Panc1 (cell line): ENCODE measurements at regions not wholly inside any gene's neighbourhood (a gene's known extent, or its start where the extent isn't known, plus 50 kb on each side); places are given as distances from the start of the nearest gene placed in this dataset.

Source experiments
- ATAC-seq: fragments of 200-7000 bp; cut with Tn5 transposase; 2 replicates; pipeline ENCODE4 v1.9.1; 2020; ENCODE audit warnings: mild to moderate bottlenecking, moderate library complexity
- BruUV-seq: library from RNA; stranded (reverse); fragments of 400-500 nt; replicated peaks from 2 replicates; lab custom pipeline; 2021; lab: Mats Ljungman, UMichigan
- CTCF ChIA-PET: fragments of 300-600 bp; sonication (Branson Sonifier 250); formaldehyde crosslinking; loops from one replicate; lab custom pipeline; 2022; ENCODE audit warnings: antibody characterized with exemption; lab: Charles Lee
- POLR2A ChIA-PET: fragments of 300-600 bp; sonication (Branson Sonifier 250); formaldehyde crosslinking; loops from one replicate; lab custom pipeline; 2022; ENCODE audit warnings: antibody characterized with exemption; lab: Charles Lee
- DNase-seq: peaks from one replicate; pipeline ENCODE4 v3.0.0-alpha.2; 2010; ENCODE audit warnings: low read depth, low spot score
- H3K27ac ChIP-seq: 2 replicates; pipeline ENCODE4 v1.5.1; 2011; ENCODE audit warnings: mild to moderate bottlenecking, low read length, inconsistent platforms
- H3K27me3 ChIP-seq: fragments of 200-500 bp; sonication (Bioruptor generic); 2 replicates; pipeline ENCODE4 v1.6.0; 2014; ENCODE audit warnings: low read length, inconsistent platforms; ENCODE audit not compliant: control insufficient read depth, insufficient read depth
- H3K36me3 ChIP-seq: fragments of 200-500 bp; sonication (Bioruptor generic); 2 replicates; pipeline ENCODE4 v1.5.1; 2014; ENCODE audit warnings: inconsistent platforms, mild to moderate bottlenecking, low read length, moderate library complexity; ENCODE audit not compliant: control insufficient read depth, insufficient read depth
- H3K4me1 ChIP-seq: 2 replicates; pipeline ENCODE4 v1.5.1; 2011; ENCODE audit warnings: inconsistent platforms, mild to moderate bottlenecking, low read length, moderate library complexity; ENCODE audit not compliant: control insufficient read depth, insufficient read depth
- H3K4me3 ChIP-seq, 2 experiments: 2 replicates each; pipeline ENCODE4 v1.5.1; 2011 to 2012; ENCODE audit warnings: low read depth in 2 of 2, low read length in 2 of 2, mild to moderate bottlenecking in 2 of 2, inconsistent platforms in 1 of 2, moderate library complexity in 1 of 2
- H3K9me3 ChIP-seq: fragments of 200-500 bp; sonication (Bioruptor generic); 2 replicates; pipeline ENCODE4 v1.5.1; 2014; ENCODE audit warnings: low read depth, mild to moderate bottlenecking, inconsistent platforms, low read length, moderate library complexity; ENCODE audit not compliant: control insufficient read depth, insufficient read depth
- POLR2AphosphoS5 ChIP-seq: IDR thresholded peaks from 2 replicates; pipeline ENCODE4 v1.6.1; 2012; ENCODE audit warnings: mild to moderate bottlenecking, low read depth, low read length, moderate library complexity
- REST ChIP-seq, 2 experiments: IDR thresholded peaks; 2 replicates each; pipeline ENCODE4 v1.6.1; 2011 to 2012; ENCODE audit warnings: low read depth in 2 of 2, control low read depth in 1 of 2, low read length in 1 of 2, mild to moderate bottlenecking in 1 of 2, moderate library complexity in 1 of 2; ENCODE audit not compliant: insufficient read depth in 1 of 2
- SIN3A ChIP-seq: IDR thresholded peaks from 2 replicates; pipeline ENCODE4 v1.6.1; 2012; ENCODE audit warnings: low read depth, mild to moderate bottlenecking, low read length, moderate library complexity, borderline replicate concordance; ENCODE audit not compliant: insufficient read depth
- TCF7L2 ChIP-seq: IDR thresholded peaks from 2 replicates; pipeline ENCODE4 v1.6.1; 2011; ENCODE audit warnings: mild to moderate bottlenecking, low read depth, low read length, inconsistent platforms
- in situ Hi-C: cut with HindIII; loops from 2 replicates; pipeline ENCODE4 v1.10.0; 2016; ENCODE audit warnings: low sequenced_read_pairs, low pct_unique_long_range_greater_than_20kb
- intact Hi-C: fragments of 100-400 bp; cut with micrococcal nuclease; formaldehyde crosslinking; loops from one replicate; pipeline ENCODE4 v1.10.0; 2022; ENCODE audit not compliant: unreplicated experiment
- TF ChIP-seq, protein P1 (sequence below): fragments of 450-650 bp; IDR thresholded peaks from 2 replicates; pipeline ENCODE4 v1.5.1; 2017; ENCODE audit warnings: mild to moderate bottlenecking

DNA sequence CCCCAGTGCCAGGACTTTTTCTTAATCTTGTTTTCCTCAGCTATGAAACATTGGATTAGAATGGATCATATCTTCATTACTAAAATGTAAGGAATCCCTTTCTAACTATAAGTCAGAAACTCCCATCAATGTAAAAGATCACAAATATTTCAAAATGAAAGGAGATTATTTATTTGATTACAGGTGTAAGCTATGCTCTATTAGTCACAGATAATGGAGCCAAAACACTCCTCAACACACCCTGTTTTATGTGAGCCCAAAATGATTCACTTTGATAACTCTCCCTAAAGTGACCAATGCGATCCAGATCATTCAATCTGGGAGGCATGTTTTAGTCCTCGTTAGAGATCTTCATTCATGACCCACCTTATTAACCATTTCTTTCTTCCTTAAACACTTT, 566.7 kb upstream of the TENM3 start:
- no peak overlapping the region for H3K4me3 ChIP-seq
- H3K36me3 ChIP-seq = no peaks in the 10 kb centered on the region
- no peak overlapping the region for H3K27ac ChIP-seq
- BruUV-seq = no TSS peak
- no peaks in the 10 kb centered on the region for H3K27me3 ChIP-seq
- intact Hi-C loops (no loop called here), in situ Hi-C loops (no loop called here)
- H3K4me1 ChIP-seq = no peaks in the 10 kb centered on the region
- TF ChIP-seq POLR2AphosphoS5 (no peak), REST (IDR thresholded peaks at IDR 0.05; ENCODE audit: insufficient read depth in 1 of 2, low read depth in 2 of 2, low read length in 1 of 2) (no peak), TCF7L2 (no peak), SIN3A (no peak)
- TF ChIP-seq, protein P1, sequence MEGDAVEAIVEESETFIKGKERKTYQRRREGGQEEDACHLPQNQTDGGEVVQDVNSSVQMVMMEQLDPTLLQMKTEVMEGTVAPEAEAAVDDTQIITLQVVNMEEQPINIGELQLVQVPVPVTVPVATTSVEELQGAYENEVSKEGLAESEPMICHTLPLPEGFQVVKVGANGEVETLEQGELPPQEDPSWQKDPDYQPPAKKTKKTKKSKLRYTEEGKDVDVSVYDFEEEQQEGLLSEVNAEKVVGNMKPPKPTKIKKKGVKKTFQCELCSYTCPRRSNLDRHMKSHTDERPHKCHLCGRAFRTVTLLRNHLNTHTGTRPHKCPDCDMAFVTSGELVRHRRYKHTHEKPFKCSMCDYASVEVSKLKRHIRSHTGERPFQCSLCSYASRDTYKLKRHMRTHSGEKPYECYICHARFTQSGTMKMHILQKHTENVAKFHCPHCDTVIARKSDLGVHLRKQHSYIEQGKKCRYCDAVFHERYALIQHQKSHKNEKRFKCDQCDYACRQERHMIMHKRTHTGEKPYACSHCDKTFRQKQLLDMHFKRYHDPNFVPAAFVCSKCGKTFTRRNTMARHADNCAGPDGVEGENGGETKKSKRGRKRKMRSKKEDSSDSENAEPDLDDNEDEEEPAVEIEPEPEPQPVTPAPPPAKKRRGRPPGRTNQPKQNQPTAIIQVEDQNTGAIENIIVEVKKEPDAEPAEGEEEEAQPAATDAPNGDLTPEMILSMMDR = no peak
- POLR2A ChIA-PET = no interaction called here
- CTCF ChIA-PET = no interaction called here
- no peak for ATAC-seq
- DNase-seq = no peak
- no peaks in the 10 kb centered on the region for H3K9me3 ChIP-seq

DNA sequence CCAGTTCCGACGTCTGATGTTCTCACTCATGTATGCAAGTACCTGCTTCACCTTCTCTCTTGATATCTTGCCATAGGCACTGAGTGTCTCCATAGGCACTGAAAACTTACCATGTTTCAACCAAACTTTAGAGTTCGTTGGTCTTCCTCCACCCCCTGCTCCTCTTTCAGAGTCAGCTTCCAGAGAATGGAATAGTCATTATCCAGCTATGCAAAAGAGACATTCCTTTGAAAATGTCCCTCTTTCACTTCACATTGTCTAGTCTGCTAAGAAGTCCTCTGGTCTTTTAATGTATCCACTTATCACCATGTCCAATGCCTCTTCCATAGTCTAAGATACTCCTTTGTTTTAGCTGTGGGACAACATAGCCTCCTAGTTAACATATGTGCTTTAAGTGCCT, 566.0 kb upstream of the TENM3 start:
- in situ Hi-C loops (no loop called here), intact Hi-C loops (no loop called here)
- no TSS peak for BruUV-seq
- ATAC-seq = no peak
- no peaks in the 10 kb centered on the region for H3K27me3 ChIP-seq
- POLR2A ChIA-PET = no interaction called here
- DNase-seq = no peak
- TF ChIP-seq SIN3A (no peak), TCF7L2 (no peak), POLR2AphosphoS5 (no peak), REST (IDR thresholded peaks at IDR 0.05; ENCODE audit: insufficient read depth in 1 of 2, low read depth in 2 of 2, low read length in 1 of 2) (no peak)
- TF ChIP-seq, protein P1 = no peak
- CTCF ChIA-PET = no interaction called here
- no peaks in the 10 kb centered on the region for H3K9me3 ChIP-seq
- no peak overlapping the region for H3K27ac ChIP-seq
- H3K36me3 ChIP-seq = no peaks in the 10 kb centered on the region
- no peaks in the 10 kb centered on the region for H3K4me1 ChIP-seq
- H3K4me3 ChIP-seq = no peak overlapping the region
